Endothelial cell (in vitro differentiated cells): ENCODE measurements at regions not wholly inside any gene's neighbourhood (a gene's known extent, or its start where the extent isn't known, plus 50 kb on each side); places are given as distances from the start of the nearest gene placed in this dataset.

ENCODE experiments used
- DNase-seq: peaks from one replicate; pipeline ENCODE4 v3.0.0; 2021; ENCODE audit warnings: low spot score
- H3K27ac Mint-ChIP-seq: one replicate; pipeline ENCODE4 v1.8.0; 2021; ENCODE audit warnings: mixed read lengths, inconsistent platforms; ENCODE audit not compliant: unreplicated experiment
- H3K27me3 Mint-ChIP-seq: one replicate; pipeline ENCODE4 v1.8.0; 2021; ENCODE audit warnings: mild to moderate bottlenecking, moderate library complexity, mixed read lengths, inconsistent platforms; ENCODE audit not compliant: unreplicated experiment
- H3K36me3 Mint-ChIP-seq: one replicate; pipeline ENCODE4 v1.8.0; 2021; ENCODE audit warnings: mild to moderate bottlenecking, low read depth, mixed read lengths, inconsistent platforms; ENCODE audit not compliant: unreplicated experiment
- H3K4me1 Mint-ChIP-seq: one replicate; pipeline ENCODE4 v1.8.0; 2021; ENCODE audit warnings: mild to moderate bottlenecking, mixed read lengths, inconsistent platforms; ENCODE audit not compliant: unreplicated experiment
- H3K4me3 Mint-ChIP-seq: one replicate; pipeline ENCODE4 v1.8.0; 2021; ENCODE audit warnings: mild to moderate bottlenecking, mixed read lengths, inconsistent platforms; ENCODE audit not compliant: unreplicated experiment
- H3K9me3 Mint-ChIP-seq: one replicate; pipeline ENCODE4 v1.8.0; 2021; ENCODE audit warnings: mixed read lengths, inconsistent platforms; ENCODE audit not compliant: unreplicated experiment
- TF ChIP-seq, protein P1 (sequence below): fragments of 200-600 bp; sonication (generic); IDR thresholded peaks from one replicate; pipeline ENCODE4 v1.5.0; 2021; ENCODE audit warnings: antibody characterized with exemption; ENCODE audit not compliant: unreplicated experiment

DNA sequence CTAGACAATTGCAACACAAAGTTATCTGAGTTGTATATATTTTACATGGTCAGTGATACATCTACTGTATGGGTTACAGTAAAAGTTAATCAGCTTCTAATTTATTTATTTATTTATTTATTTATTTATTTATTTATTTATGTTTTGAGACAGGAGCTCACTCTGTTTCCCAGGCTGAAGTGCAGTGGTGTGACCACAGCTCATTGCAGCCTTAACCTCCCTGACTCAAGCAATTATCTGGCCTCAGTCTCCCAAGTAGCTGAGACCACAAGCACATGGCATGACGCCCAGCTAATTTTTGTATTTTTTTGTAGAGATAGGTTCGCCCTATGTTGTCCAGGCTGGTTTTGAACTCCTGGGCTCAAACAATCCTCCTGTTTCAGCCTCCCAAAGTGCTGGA, 241.6 kb downstream of the PTPRC start:
- H3K27me3 Mint-ChIP-seq: no peaks in the 10 kb centered on the region
- H3K4me1 Mint-ChIP-seq: peaks cover 3% of the 10 kb centered on the region
- H3K36me3 Mint-ChIP-seq: no peaks in the 10 kb centered on the region
- H3K9me3 Mint-ChIP-seq: no peaks in the 10 kb centered on the region
- TF ChIP-seq, protein P1, sequence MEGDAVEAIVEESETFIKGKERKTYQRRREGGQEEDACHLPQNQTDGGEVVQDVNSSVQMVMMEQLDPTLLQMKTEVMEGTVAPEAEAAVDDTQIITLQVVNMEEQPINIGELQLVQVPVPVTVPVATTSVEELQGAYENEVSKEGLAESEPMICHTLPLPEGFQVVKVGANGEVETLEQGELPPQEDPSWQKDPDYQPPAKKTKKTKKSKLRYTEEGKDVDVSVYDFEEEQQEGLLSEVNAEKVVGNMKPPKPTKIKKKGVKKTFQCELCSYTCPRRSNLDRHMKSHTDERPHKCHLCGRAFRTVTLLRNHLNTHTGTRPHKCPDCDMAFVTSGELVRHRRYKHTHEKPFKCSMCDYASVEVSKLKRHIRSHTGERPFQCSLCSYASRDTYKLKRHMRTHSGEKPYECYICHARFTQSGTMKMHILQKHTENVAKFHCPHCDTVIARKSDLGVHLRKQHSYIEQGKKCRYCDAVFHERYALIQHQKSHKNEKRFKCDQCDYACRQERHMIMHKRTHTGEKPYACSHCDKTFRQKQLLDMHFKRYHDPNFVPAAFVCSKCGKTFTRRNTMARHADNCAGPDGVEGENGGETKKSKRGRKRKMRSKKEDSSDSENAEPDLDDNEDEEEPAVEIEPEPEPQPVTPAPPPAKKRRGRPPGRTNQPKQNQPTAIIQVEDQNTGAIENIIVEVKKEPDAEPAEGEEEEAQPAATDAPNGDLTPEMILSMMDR: no peak
- no peak overlapping the region for H3K4me3 Mint-ChIP-seq
- no peak for DNase-seq
- H3K27ac Mint-ChIP-seq: no peak overlapping the region

DNA sequence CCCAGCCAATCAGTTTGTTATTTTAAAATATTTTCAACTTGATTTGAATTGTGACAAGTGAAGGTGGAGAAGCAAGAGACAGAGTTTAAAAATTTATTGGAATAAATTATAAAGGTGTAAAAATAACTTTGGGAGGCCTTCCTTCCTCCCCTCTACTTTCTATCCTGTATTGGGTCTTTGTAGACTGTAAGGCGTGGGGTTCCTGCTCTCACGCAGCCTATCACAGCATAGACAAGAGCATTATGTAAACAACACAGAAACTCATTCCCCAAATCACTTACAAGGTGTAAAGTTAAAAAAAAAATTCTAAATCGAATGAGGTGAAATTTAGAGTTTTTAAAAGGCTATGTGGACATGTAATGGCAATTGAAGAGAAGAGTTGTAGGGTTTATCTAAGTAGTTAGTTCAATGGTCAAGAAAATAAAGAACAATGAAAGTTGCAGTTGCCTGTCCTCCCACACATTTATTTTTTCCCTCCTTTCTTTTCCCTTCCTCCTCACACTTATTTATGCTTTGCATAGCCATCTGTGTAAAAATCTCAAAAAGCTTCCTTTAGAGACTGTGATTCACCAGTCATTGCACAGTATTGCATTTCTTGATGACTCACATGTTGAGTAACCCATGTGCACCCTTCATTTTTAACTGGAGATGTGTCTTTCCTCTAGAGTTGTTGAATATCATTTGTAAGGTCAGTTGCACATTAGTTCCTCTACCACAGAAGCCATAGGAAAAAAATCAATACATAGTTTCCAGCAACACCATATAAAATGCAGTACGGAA, 242.2 kb downstream of the PTPRC start:
- no peaks in the 10 kb centered on the region for H3K36me3 Mint-ChIP-seq
- no peaks in the 10 kb centered on the region for H3K9me3 Mint-ChIP-seq
- H3K27ac Mint-ChIP-seq: no peak overlapping the region
- no peak for DNase-seq
- H3K4me1 Mint-ChIP-seq: peaks cover 3% of the 10 kb centered on the region
- H3K27me3 Mint-ChIP-seq: no peaks in the 10 kb centered on the region
- TF ChIP-seq, protein P1: no peak
- H3K4me3 Mint-ChIP-seq: no peak overlapping the region

DNA sequence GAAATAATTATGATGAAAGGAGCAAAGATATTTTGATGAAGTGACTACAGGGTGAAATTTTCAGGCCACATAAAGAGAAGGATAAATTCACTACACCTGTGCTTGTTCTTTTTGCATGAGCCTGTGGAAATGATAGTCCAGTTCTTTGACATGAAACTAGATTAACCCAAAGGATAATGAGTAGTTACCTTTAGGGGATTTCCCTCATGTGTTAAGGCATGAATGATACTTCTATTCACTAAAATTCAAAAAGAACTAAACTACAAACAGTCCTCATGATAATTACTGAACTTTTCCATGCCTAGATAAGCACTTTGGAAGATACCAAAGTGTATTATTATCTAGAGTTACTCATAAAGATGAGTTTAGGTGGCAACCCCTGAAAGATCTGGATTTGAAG, 244.3 kb downstream of the PTPRC start:
- Mint-ChIP-seq H3K27ac (no peak overlapping the region), H3K4me1 (peaks cover 3% of the 10 kb centered on the region), H3K36me3 (no peaks in the 10 kb centered on the region), H3K27me3 (no peaks in the 10 kb centered on the region), H3K4me3 (no peak overlapping the region), H3K9me3 (no peaks in the 10 kb centered on the region)
- DNase-seq: no peak
- TF ChIP-seq, protein P1: no peak

DNA sequence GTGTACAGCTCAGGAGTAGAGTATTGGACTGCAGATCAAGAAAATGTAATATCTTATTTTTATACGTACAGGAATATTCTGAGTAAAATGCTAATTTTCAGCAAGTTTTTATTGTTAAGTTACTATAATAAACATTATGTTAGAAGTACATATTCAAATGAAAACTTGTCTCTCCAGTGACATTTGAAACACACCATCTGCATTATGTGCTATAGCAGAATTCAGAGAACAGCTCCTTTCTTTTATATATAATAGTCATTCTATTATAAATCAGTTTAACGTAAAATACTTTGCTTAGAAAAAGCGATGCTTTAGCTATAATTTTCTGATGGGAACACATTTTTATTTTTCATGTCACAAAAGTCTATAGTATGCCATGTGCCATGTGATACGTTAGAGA, 249.0 kb downstream of the PTPRC start:
- no peak overlapping the region for H3K27ac Mint-ChIP-seq
- peaks cover 8% of the 10 kb centered on the region for H3K27me3 Mint-ChIP-seq
- no peaks in the 10 kb centered on the region for H3K9me3 Mint-ChIP-seq
- TF ChIP-seq, protein P1: no peak
- peaks cover 26% of the 10 kb centered on the region for H3K4me1 Mint-ChIP-seq
- DNase-seq: no peak
- H3K4me3 Mint-ChIP-seq: no peak overlapping the region
- H3K36me3 Mint-ChIP-seq: no peaks in the 10 kb centered on the region

DNA sequence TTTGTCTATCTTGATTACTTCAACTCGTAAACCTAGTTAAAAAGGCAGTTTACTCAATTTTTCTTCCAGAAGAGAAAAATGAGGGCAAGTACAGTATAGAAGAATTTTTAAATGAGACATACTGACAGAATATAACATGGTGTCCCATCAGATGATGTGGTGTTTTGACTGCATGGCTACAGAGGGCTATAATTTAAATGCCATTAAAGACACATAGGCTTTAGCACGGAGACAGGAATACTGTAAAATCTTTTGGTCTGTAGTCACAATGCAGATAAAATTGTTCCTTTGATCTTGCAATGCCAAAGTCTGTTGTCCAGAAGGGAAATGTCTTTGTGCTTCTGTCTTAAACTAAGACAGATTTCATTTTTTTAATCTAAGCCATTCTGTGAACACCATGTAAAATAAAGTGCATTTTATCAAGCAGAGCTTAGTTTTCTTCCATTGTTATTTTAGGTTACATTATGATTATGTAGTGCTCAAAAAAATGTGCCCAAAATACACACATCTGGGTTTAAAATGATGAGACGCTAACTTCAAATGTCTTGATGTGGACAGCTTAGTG, 249.6 kb downstream of the PTPRC start:
- Mint-ChIP-seq H3K27me3 (peaks cover 8% of the 10 kb centered on the region), H3K4me1 (peaks cover 32% of the 10 kb centered on the region), H3K36me3 (no peaks in the 10 kb centered on the region), H3K27ac (no peak overlapping the region), H3K9me3 (no peaks in the 10 kb centered on the region), H3K4me3 (no peak overlapping the region)
- no peak for DNase-seq
- TF ChIP-seq, protein P1: no peak
